Endothelial cell of umbilical vein (primary cell): ENCODE measurements at regions not wholly inside any gene's neighbourhood (a gene's known extent, or its start where the extent isn't known, plus 50 kb on each side); places are given as distances from the start of the nearest gene placed in this dataset.

Experiments
- BruUV-seq: library from RNA; stranded (reverse); fragments of 400-500 nt; replicated peaks from 2 replicates; lab custom pipeline; 2021; lab: Mats Ljungman, UMichigan
- CTCF ChIA-PET: fragments of 300-600, 350-600 bp; sonication (Branson Sonifier 250); formaldehyde crosslinking; loops from one replicate; lab custom pipeline; 2021; ENCODE audit warnings: antibody characterized with exemption, inconsistent platforms; lab: Charles Lee
- POLR2A ChIA-PET: fragments of 300-600, 350-600 bp; sonication (Branson Sonifier 250); formaldehyde crosslinking; loops from one replicate; lab custom pipeline; 2021; ENCODE audit warnings: antibody characterized with exemption, inconsistent platforms; lab: Charles Lee
- DNase-seq: peaks from one replicate; pipeline ENCODE4 v3.0.0-alpha.2; 2011; ENCODE audit warnings: low read depth, low spot score
- FAIRE-seq: peaks from 2 replicates; lab custom pipeline; 2011; peaks lifted over from hg19 to GRCh38; lab: Jason Lieb, UNC
- H2AFZ ChIP-seq: 2 replicates; pipeline ENCODE4 v1.6.0; 2012; ENCODE audit warnings: low read depth, low read length, control low read depth, inconsistent platforms
- H3K27ac ChIP-seq: 2 replicates; pipeline ENCODE4 v1.5.1; 2011; ENCODE audit warnings: low read depth, mild to moderate bottlenecking, control low read depth, low read length, moderate library complexity; ENCODE audit not compliant: insufficient read depth
- H3K27me3 ChIP-seq, 2 experiments: 2 replicates each; pipeline versions ENCODE4 v1.6.0 to v1.6.1; 2011; ENCODE audit warnings: low read length in 2 of 2, mixed read lengths in 1 of 2; ENCODE audit not compliant: control insufficient read depth in 2 of 2, insufficient read depth in 2 of 2
- H3K36me3 ChIP-seq, 2 experiments: 2 replicates in 1 of 2; 3 replicates in 1 of 2; pipeline ENCODE4 v1.5.1; 2011; ENCODE audit warnings: low read length in 2 of 2, mild to moderate bottlenecking in 1 of 2, moderate library complexity in 1 of 2; ENCODE audit not compliant: control insufficient read depth in 2 of 2, insufficient read depth in 2 of 2; ENCODE audit errors: extremely low read depth in 1 of 2
- H3K4me1 ChIP-seq: 3 replicates; pipeline ENCODE4 v1.5.1; 2011; ENCODE audit warnings: mild to moderate bottlenecking, low read length; ENCODE audit not compliant: control insufficient read depth, insufficient read depth; ENCODE audit errors: extremely low read depth
- H3K4me2 ChIP-seq: 2 replicates; pipeline ENCODE4 v1.6.1; 2011; ENCODE audit warnings: low read length, control low read depth, mixed read lengths; ENCODE audit not compliant: insufficient read depth
- H3K4me3 ChIP-seq, 3 experiments: fragments of 200-600 bp in 1 of 3; sonication (generic), shearing (Covaris generic) in 1 of 3; replicated peaks in 1 of 3; 2 replicates each; pipeline ENCODE4 v1.5.1; 2011 to 2016; ENCODE audit warnings: control low read depth in 3 of 3, low read length in 3 of 3, mild to moderate bottlenecking in 2 of 3, inconsistent platforms in 1 of 3, low read depth in 1 of 3, moderate library complexity in 1 of 3; ENCODE audit not compliant: insufficient read depth in 1 of 3
- H3K79me2 ChIP-seq: 2 replicates; pipeline ENCODE4 v1.6.0; 2012; ENCODE audit warnings: low read length, inconsistent platforms; ENCODE audit not compliant: control insufficient read depth, insufficient read depth
- H3K9ac ChIP-seq: replicated peaks from 2 replicates; pipeline ENCODE3; 2011; ENCODE audit warnings: low read length, control low read depth; ENCODE audit not compliant: insufficient read depth; ENCODE audit errors: extremely low read depth
- H3K9me1 ChIP-seq: replicated peaks from 3 replicates; pipeline ENCODE4 v1.6.0; 2011; ENCODE audit warnings: mild to moderate bottlenecking, low read length; ENCODE audit not compliant: control insufficient read depth, insufficient read depth; ENCODE audit errors: extremely low read depth
- H3K9me3 ChIP-seq: replicated peaks from 2 replicates; pipeline ENCODE4 v1.5.1; 2012; ENCODE audit warnings: low read length, inconsistent platforms; ENCODE audit not compliant: control insufficient read depth, insufficient read depth
- H4K20me1 ChIP-seq: replicated peaks from 2 replicates; pipeline ENCODE3; 2011; ENCODE audit warnings: mild to moderate bottlenecking, low read length; ENCODE audit not compliant: control insufficient read depth, insufficient read depth; ENCODE audit errors: extremely low read depth
- CTCF ChIP-seq, 2 donors: IDR thresholded peaks; 1 replicate in 1 of 2; 2 replicates in 1 of 2; pipeline ENCODE4 v1.5.1; 2011; ENCODE audit warnings: low read length in 2 of 2, mild to moderate bottlenecking in 2 of 2, moderate library complexity in 2 of 2, control low read depth in 1 of 2, inconsistent platforms in 1 of 2, low read depth in 1 of 2; ENCODE audit not compliant: insufficient read depth in 1 of 2; ENCODE audit errors: extremely low read depth in 1 of 2
- EZH2 ChIP-seq: IDR thresholded peaks from 2 replicates; pipeline ENCODE4 v1.6.1; 2012; ENCODE audit warnings: borderline replicate concordance, low read depth, mild to moderate bottlenecking, moderate library complexity, low read length, inconsistent platforms; ENCODE audit not compliant: severe bottlenecking
- FOS ChIP-seq: IDR thresholded peaks from 2 replicates; pipeline ENCODE4 v1.6.1; 2011; ENCODE audit warnings: mild to moderate bottlenecking, low read length, moderate library complexity, borderline replicate concordance; ENCODE audit not compliant: insufficient read depth
- GATA2 ChIP-seq: IDR thresholded peaks from 2 replicates; pipeline ENCODE4 v1.7.0; 2011; ENCODE audit warnings: low read depth, mild to moderate bottlenecking, moderate library complexity, mixed read lengths, low read length; ENCODE audit not compliant: insufficient read length, insufficient read depth
- JUN ChIP-seq: IDR thresholded peaks from 2 replicates; pipeline ENCODE4 v1.6.1; 2011; ENCODE audit warnings: borderline replicate concordance, low read depth; ENCODE audit not compliant: insufficient read length, insufficient read depth
- MAX ChIP-seq: IDR thresholded peaks from 2 replicates; pipeline ENCODE4 v1.6.1; 2011; ENCODE audit not compliant: insufficient read depth, insufficient read length
- MYC ChIP-seq: IDR thresholded peaks from one replicate; pipeline ENCODE4 v1.6.1; 2011; ENCODE audit warnings: mild to moderate bottlenecking, low read depth, low read length
- POLR2A ChIP-seq: IDR thresholded peaks from 2 replicates; pipeline ENCODE4 v1.6.1; 2012; ENCODE audit warnings: low read depth, mild to moderate bottlenecking, control low read depth, low read length
- POLR2AphosphoS5 ChIP-seq: IDR thresholded peaks from 2 replicates; pipeline ENCODE4 v1.6.1; 2012; ENCODE audit warnings: low read depth, mild to moderate bottlenecking, control low read depth, low read length, moderate library complexity; ENCODE audit not compliant: insufficient read depth
- dilution Hi-C: fragments of 300-500 bp; cut with MboI; formaldehyde crosslinking; loops from one replicate; pipeline ENCODE4 v1.15.0; 2019; ENCODE audit warnings: low sequenced_read_pairs; ENCODE audit not compliant: extremely low pct_ligation_motif_present
- intact Hi-C: fragments of 100-400 bp; cut with micrococcal nuclease; formaldehyde crosslinking; loops from one replicate; pipeline ENCODE4 v1.10.0; 2022

- H3K27me3 ChIP-seq: no peaks in the 10 kb centered on the region
- no peaks in the 10 kb centered on the region for H3K4me1 ChIP-seq
- H3K9me1 ChIP-seq: no peaks in the 10 kb centered on the region
- H3K36me3 ChIP-seq: no peaks in the 10 kb centered on the region
- no peaks in the 10 kb centered on the region for H3K79me2 ChIP-seq
- H3K9me3 ChIP-seq: no peaks in the 10 kb centered on the region
- BruUV-seq: no TSS peak
- no peak overlapping the region for H2AFZ ChIP-seq
- no peak overlapping the region for H3K9ac ChIP-seq
- dilution Hi-C loops (no loop called here), intact Hi-C loops (loop anchor here (10.0 kb wide), 1 partner anchor 179 kb away; no protein-coding TSS in a partner anchor)
- ChIA-PET POLR2A (no interaction called here), CTCF (no interaction called here)
- no peak overlapping the region for H3K4me2 ChIP-seq
- TF ChIP-seq EZH2 (no peak), MAX (no peak), FOS (no peak), POLR2A (no peak), GATA2 (no peak), POLR2AphosphoS5 (no peak)
- DNase-seq (no peak), FAIRE-seq (no peak)
- H3K27ac ChIP-seq: no peak overlapping the region
- H3K4me3 ChIP-seq: no peak overlapping the region
- no peaks in the 10 kb centered on the region for H4K20me1 ChIP-seq
These were observed 290.5 kb downstream of the OMA1 start for GRCh38 chr1:58256041-58256440.

- Histone ChIP-seq H3K27me3 (peaks cover 4 to 6% of the 10 kb centered on the region in 2 experiments), H3K4me1 (no peaks in the 10 kb centered on the region), H3K9ac (no peak overlapping the region), H3K27ac (no peak overlapping the region), H3K9me3 (no peaks in the 10 kb centered on the region), H2AFZ (no peak overlapping the region), H4K20me1 (no peaks in the 10 kb centered on the region), H3K9me1 (no peaks in the 10 kb centered on the region), H3K36me3 (no peaks in the 10 kb centered on the region), H3K4me2 (no peak overlapping the region), H3K79me2 (no peaks in the 10 kb centered on the region), H3K4me3 (no peak overlapping the region)
- no peak for TF ChIP-seq MAX
- TF ChIP-seq POLR2A: no peak
- no peak for TF ChIP-seq POLR2AphosphoS5
- no peak for TF ChIP-seq FOS
- TF ChIP-seq JUN: no peak
- TF ChIP-seq MYC: no peak
- TF ChIP-seq CTCF (IDR thresholded peaks at IDR 0.05; ENCODE audit: extremely low read depth in 1 of 2, insufficient read depth in 1 of 2, low read depth in 1 of 2, low read length in 2 of 2): no peak
- TF ChIP-seq EZH2: no peak
- TF ChIP-seq GATA2: no peak
- no TSS peak for BruUV-seq
- DNase-seq: no peak
- intact Hi-C loops (loop anchor here (10.0 kb wide), 1 partner anchor 180 kb away; no protein-coding TSS in a partner anchor), dilution Hi-C loops (no loop called here)
- POLR2A ChIA-PET: no interaction called here
- CTCF ChIA-PET: no interaction called here
- no peak for FAIRE-seq
These were observed 291.3 kb downstream of the OMA1 start for GRCh38 chr1:58255192-58255591.
